ENCODE measurements at regions not wholly inside any gene's neighbourhood (a gene's known extent, or its start where the extent isn't known, plus 50 kb on each side); places are given as distances from the start of the nearest gene placed in this dataset.
A peak's percentile ranks its signal among the peaks of the same experiment; 100 is the strongest.

GRCh38 chr17:73950593-73950914 lies 252.9 kb upstream of the RPL38 start:
- DNase-seq (ENCODE audit: low spot score) (no peak), ATAC-seq (ENCODE audit: low FRiP score) (no peak)
- TF ChIP-seq CTCF (IDR thresholded peaks at IDR 0.05) = no peak

GRCh38 chr17:73952082-73952479 lies 251.4 kb upstream of the RPL38 start:
- ATAC-seq (ENCODE audit: low FRiP score) (no peak), DNase-seq (ENCODE audit: low spot score) (no peak)
- no peak for TF ChIP-seq CTCF (IDR thresholded peaks at IDR 0.05)

- DNase-seq (ENCODE audit: low spot score) (no peak), ATAC-seq (ENCODE audit: low FRiP score) (peak; percentile 64)
- no peak for TF ChIP-seq CTCF (IDR thresholded peaks at IDR 0.05)
These were observed 250.8 kb upstream of the RPL38 start for GRCh38 chr17:73952480-73953205.

GRCh38 chr17:73953206-73954033 lies 250.1 kb upstream of the RPL38 start:
- ATAC-seq (ENCODE audit: low FRiP score) (no peak), DNase-seq (ENCODE audit: low spot score) (no peak)
- TF ChIP-seq CTCF (IDR thresholded peaks at IDR 0.05) = no peak

- TF ChIP-seq CTCF (IDR thresholded peaks at IDR 0.05) = no peak
- ATAC-seq (ENCODE audit: low FRiP score) (no peak), DNase-seq (ENCODE audit: low spot score) (no peak)
These were observed 248.5 kb upstream of the RPL38 start for GRCh38 chr17:73954951-73955350.

GRCh38 chr17:73955616-73956015 lies 247.9 kb upstream of the RPL38 start:
- DNase-seq (ENCODE audit: low spot score) (no peak), ATAC-seq (ENCODE audit: low FRiP score) (no peak)
- TF ChIP-seq CTCF (IDR thresholded peaks at IDR 0.05) = no peak

- ATAC-seq (ENCODE audit: low FRiP score) (no peak), DNase-seq (ENCODE audit: low spot score) (no peak)
- TF ChIP-seq CTCF (IDR thresholded peaks at IDR 0.05) = no peak
These were observed 247.3 kb upstream of the RPL38 start for GRCh38 chr17:73956169-73956568.

All from omental fat pad (tissue), 3 donors.